Esophagus muscularis mucosa (tissue), 4 donors: ENCODE measurements at regions not wholly inside any gene's neighbourhood (a gene's known extent, or its start where the extent isn't known, plus 50 kb on each side); places are given as distances from the start of the nearest gene placed in this dataset.

Experiments used
- EP300 ChIP-seq: sonication (generic); formaldehyde crosslinking; IDR thresholded peaks from one replicate; pipeline ENCODE4 v1.6.1; 2017; ENCODE audit warnings: antibody characterized with exemption
- POLR2A ChIP-seq: fragments of 450-650 bp; IDR thresholded peaks from one replicate; pipeline ENCODE4 v1.6.1; 2017; ENCODE audit warnings: antibody characterized with exemption, moderate library complexity, mild to moderate bottlenecking, low read depth
- POLR2AphosphoS5 ChIP-seq, 2 donors: sonication (generic); formaldehyde crosslinking; IDR thresholded peaks; one replicate each; pipeline ENCODE4 v1.6.1; 2017; ENCODE audit warnings: antibody characterized with exemption in 2 of 2
- TF ChIP-seq, protein P1 (sequence below), 3 experiments: fragments of 200-600 bp in 2 of 3; fragments of 450-650 bp in 1 of 3; sonication (generic) in 2 of 3; IDR thresholded peaks; one replicate each; pipeline ENCODE4 v1.5.1; 2017 to 2019; ENCODE audit warnings: antibody characterized with exemption in 3 of 3, mild to moderate bottlenecking in 2 of 3, moderate library complexity in 1 of 3

DNA sequence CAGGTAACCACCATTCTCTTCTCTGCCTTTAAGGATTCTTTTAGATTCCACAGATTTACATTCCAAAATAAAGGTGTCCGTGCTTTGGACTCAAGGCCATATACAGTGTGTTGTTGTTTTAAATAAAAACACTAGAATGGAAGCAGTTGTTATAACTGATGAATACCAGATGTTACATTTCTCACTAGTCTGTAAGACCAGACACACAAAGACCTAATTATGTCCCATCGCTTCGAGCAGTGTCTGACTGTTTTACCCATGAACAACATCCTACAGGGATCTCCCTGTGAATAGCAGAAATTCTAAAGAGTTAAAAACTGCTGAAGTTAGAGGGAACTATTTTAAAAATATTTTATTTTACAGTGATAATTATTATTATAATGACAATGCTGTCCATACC is 574.7 kb upstream of the ZP4 start:
- TF ChIP-seq POLR2AphosphoS5 (IDR thresholded peaks at IDR 0.05): no peak
- TF ChIP-seq, protein P1, sequence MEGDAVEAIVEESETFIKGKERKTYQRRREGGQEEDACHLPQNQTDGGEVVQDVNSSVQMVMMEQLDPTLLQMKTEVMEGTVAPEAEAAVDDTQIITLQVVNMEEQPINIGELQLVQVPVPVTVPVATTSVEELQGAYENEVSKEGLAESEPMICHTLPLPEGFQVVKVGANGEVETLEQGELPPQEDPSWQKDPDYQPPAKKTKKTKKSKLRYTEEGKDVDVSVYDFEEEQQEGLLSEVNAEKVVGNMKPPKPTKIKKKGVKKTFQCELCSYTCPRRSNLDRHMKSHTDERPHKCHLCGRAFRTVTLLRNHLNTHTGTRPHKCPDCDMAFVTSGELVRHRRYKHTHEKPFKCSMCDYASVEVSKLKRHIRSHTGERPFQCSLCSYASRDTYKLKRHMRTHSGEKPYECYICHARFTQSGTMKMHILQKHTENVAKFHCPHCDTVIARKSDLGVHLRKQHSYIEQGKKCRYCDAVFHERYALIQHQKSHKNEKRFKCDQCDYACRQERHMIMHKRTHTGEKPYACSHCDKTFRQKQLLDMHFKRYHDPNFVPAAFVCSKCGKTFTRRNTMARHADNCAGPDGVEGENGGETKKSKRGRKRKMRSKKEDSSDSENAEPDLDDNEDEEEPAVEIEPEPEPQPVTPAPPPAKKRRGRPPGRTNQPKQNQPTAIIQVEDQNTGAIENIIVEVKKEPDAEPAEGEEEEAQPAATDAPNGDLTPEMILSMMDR (IDR thresholded peaks at IDR 0.05): no peak
- no peak for TF ChIP-seq POLR2A
- TF ChIP-seq EP300: no peak
